ENCODE measurements at regions not wholly inside any gene's neighbourhood (a gene's known extent, or its start where the extent isn't known, plus 50 kb on each side); places are given as distances from the start of the nearest gene placed in this dataset.

DNA sequence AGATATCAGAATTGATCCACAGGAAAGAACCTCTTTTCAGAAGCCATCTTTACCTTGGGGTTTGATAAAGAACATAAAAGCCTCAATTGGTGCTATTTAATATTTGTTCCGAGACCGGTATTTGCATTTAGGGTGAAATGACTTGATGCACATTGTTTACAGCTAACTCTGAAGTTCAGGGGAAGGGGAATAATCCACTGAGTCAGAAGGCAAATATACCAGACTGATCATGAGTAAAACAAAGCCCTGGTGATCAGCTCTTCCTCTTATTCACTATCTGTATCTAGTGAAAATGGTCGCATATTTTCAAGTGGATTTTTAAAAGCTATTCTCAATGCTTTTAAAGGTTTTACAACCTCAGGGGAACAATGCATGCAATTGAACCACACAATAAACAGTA, 53.0 kb upstream of the ATP8B1 start:
- TF ChIP-seq, protein P1, sequence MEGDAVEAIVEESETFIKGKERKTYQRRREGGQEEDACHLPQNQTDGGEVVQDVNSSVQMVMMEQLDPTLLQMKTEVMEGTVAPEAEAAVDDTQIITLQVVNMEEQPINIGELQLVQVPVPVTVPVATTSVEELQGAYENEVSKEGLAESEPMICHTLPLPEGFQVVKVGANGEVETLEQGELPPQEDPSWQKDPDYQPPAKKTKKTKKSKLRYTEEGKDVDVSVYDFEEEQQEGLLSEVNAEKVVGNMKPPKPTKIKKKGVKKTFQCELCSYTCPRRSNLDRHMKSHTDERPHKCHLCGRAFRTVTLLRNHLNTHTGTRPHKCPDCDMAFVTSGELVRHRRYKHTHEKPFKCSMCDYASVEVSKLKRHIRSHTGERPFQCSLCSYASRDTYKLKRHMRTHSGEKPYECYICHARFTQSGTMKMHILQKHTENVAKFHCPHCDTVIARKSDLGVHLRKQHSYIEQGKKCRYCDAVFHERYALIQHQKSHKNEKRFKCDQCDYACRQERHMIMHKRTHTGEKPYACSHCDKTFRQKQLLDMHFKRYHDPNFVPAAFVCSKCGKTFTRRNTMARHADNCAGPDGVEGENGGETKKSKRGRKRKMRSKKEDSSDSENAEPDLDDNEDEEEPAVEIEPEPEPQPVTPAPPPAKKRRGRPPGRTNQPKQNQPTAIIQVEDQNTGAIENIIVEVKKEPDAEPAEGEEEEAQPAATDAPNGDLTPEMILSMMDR (IDR thresholded peaks at IDR 0.05): no peak
- TF ChIP-seq POLR2AphosphoS5 (IDR thresholded peaks at IDR 0.05; ENCODE audit: low read depth, low read length): no peak
- TF ChIP-seq, protein P2, sequence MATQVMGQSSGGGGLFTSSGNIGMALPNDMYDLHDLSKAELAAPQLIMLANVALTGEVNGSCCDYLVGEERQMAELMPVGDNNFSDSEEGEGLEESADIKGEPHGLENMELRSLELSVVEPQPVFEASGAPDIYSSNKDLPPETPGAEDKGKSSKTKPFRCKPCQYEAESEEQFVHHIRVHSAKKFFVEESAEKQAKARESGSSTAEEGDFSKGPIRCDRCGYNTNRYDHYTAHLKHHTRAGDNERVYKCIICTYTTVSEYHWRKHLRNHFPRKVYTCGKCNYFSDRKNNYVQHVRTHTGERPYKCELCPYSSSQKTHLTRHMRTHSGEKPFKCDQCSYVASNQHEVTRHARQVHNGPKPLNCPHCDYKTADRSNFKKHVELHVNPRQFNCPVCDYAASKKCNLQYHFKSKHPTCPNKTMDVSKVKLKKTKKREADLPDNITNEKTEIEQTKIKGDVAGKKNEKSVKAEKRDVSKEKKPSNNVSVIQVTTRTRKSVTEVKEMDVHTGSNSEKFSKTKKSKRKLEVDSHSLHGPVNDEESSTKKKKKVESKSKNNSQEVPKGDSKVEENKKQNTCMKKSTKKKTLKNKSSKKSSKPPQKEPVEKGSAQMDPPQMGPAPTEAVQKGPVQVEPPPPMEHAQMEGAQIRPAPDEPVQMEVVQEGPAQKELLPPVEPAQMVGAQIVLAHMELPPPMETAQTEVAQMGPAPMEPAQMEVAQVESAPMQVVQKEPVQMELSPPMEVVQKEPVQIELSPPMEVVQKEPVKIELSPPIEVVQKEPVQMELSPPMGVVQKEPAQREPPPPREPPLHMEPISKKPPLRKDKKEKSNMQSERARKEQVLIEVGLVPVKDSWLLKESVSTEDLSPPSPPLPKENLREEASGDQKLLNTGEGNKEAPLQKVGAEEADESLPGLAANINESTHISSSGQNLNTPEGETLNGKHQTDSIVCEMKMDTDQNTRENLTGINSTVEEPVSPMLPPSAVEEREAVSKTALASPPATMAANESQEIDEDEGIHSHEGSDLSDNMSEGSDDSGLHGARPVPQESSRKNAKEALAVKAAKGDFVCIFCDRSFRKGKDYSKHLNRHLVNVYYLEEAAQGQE (IDR thresholded peaks at IDR 0.05; ENCODE audit: insufficient read depth in 1 of 2, low read depth in 2 of 2, low read length in 1 of 2): no peak
- TF ChIP-seq SIN3A (IDR thresholded peaks at IDR 0.05; ENCODE audit: borderline replicate concordance, insufficient read depth, low read depth, low read length): no peak
- no peak for TF ChIP-seq TCF7L2 (IDR thresholded peaks at IDR 0.05; ENCODE audit: low read depth, low read length)

All from Panc1 (cell line).